ENCODE measurements at regions not wholly inside any gene's neighbourhood (a gene's known extent, or its start where the extent isn't known, plus 50 kb on each side); places are given as distances from the start of the nearest gene placed in this dataset.

DNA sequence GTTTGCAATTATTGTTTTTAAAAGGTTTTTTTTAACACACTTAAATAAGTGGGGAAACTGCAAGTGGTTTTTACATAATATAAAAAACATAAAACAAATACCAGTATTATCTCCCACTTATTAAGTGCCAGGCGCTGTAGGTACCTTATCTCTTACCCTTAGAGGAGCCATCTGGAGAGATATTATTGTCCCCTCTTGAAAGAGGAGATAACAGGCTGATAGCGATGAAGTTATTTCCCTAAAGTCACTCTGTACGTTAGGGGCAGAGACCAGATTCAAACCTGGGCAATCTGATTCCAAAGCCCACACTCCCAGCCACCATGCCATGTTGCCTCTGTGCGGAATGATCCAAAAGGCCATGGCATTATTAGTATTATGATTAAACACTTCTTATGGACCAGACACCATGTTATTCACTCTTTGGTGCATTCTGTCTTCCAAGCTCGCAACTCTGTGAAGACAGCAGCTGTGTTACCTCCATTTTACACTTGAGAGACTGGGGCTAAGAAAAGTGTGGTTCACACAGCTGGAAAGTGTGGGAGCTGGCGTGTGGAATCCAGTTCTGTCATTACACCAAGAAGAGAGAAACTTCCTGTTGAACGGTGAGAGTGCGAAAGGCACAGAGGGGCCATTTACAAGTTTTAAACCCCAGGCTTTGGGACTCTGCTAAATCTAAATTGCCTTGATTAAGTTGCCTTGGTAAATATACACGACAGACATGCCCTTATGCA is 79.9 kb upstream of the MITF start:
- FAIRE-seq (no peak), DNase-seq (ENCODE audit: low read depth, low spot score) (no peak)
- CTCF ChIA-PET, result interaction anchor here (0.8 kb wide), 1 partner anchor 208 kb away, joined by 3 read pairs; no protein-coding TSS in a partner anchor
- Histone ChIP-seq H4K20me1 (replicated peaks; ENCODE audit: control insufficient read depth, extremely low read depth, insufficient read depth, low read length) (no peaks in the 10 kb centered on the region), H3K79me2 (ENCODE audit: control insufficient read depth, insufficient read depth, low read length) (no peaks in the 10 kb centered on the region), H3K4me2 (ENCODE audit: insufficient read depth, low read length) (no peak overlapping the region), H3K9me3 (replicated peaks; ENCODE audit: control insufficient read depth, insufficient read depth, low read length) (no peaks in the 10 kb centered on the region), H3K4me1 (ENCODE audit: control insufficient read depth, extremely low read depth, insufficient read depth, low read length) (peaks cover 9% of the 10 kb centered on the region), H3K9ac (replicated peaks; ENCODE audit: extremely low read depth, insufficient read depth, low read length) (no peak overlapping the region), H3K4me3 (replicated peaks in 1 of 3; ENCODE audit: insufficient read depth in 1 of 3, low read depth in 1 of 3, low read length in 3 of 3) (no peak overlapping the region), H3K27ac (ENCODE audit: insufficient read depth, low read depth, low read length) (no peak overlapping the region), H2AFZ (ENCODE audit: low read depth, low read length) (no peak overlapping the region), H3K9me1 (replicated peaks; ENCODE audit: control insufficient read depth, extremely low read depth, insufficient read depth, low read length) (no peaks in the 10 kb centered on the region), H3K27me3 (ENCODE audit: control insufficient read depth in 2 of 2, insufficient read depth in 2 of 2, low read length in 2 of 2) (no peaks in the 10 kb centered on the region), H3K36me3 (ENCODE audit: control insufficient read depth in 2 of 2, extremely low read depth in 1 of 2, insufficient read depth in 2 of 2, low read length in 2 of 2) (no peaks in the 10 kb centered on the region)
- no peak for TF ChIP-seq MYC (IDR thresholded peaks at IDR 0.05; ENCODE audit: low read depth, low read length)
- TF ChIP-seq POLR2A (IDR thresholded peaks at IDR 0.05; ENCODE audit: low read depth, low read length), result no peak
- TF ChIP-seq, protein P1, sequence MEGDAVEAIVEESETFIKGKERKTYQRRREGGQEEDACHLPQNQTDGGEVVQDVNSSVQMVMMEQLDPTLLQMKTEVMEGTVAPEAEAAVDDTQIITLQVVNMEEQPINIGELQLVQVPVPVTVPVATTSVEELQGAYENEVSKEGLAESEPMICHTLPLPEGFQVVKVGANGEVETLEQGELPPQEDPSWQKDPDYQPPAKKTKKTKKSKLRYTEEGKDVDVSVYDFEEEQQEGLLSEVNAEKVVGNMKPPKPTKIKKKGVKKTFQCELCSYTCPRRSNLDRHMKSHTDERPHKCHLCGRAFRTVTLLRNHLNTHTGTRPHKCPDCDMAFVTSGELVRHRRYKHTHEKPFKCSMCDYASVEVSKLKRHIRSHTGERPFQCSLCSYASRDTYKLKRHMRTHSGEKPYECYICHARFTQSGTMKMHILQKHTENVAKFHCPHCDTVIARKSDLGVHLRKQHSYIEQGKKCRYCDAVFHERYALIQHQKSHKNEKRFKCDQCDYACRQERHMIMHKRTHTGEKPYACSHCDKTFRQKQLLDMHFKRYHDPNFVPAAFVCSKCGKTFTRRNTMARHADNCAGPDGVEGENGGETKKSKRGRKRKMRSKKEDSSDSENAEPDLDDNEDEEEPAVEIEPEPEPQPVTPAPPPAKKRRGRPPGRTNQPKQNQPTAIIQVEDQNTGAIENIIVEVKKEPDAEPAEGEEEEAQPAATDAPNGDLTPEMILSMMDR (IDR thresholded peaks at IDR 0.05; ENCODE audit: extremely low read depth in 1 of 2, insufficient read depth in 1 of 2, low read depth in 1 of 2, low read length in 2 of 2), result no peak
- TF ChIP-seq FOS (IDR thresholded peaks at IDR 0.05; ENCODE audit: borderline replicate concordance, insufficient read depth, low read length), result no peak
- TF ChIP-seq EZH2 (IDR thresholded peaks at IDR 0.05; ENCODE audit: borderline replicate concordance, low read depth, low read length, severe bottlenecking), result no peak
- TF ChIP-seq, protein P2, sequence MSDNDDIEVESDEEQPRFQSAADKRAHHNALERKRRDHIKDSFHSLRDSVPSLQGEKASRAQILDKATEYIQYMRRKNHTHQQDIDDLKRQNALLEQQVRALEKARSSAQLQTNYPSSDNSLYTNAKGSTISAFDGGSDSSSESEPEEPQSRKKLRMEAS (IDR thresholded peaks at IDR 0.05; ENCODE audit: insufficient read depth, insufficient read length), result no peak
- TF ChIP-seq POLR2AphosphoS5 (IDR thresholded peaks at IDR 0.05; ENCODE audit: insufficient read depth, low read depth, low read length), result no peak
- TF ChIP-seq JUN (IDR thresholded peaks at IDR 0.05; ENCODE audit: borderline replicate concordance, insufficient read depth, insufficient read length, low read depth), result no peak
- no peak for TF ChIP-seq GATA2 (IDR thresholded peaks at IDR 0.05; ENCODE audit: insufficient read depth, insufficient read length, low read depth, low read length)
- dilution Hi-C loops (cut with MboI; ENCODE audit: extremely low pct_ligation_motif_present, low sequenced_read_pairs) (no loop called here), intact Hi-C loops (cut with micrococcal nuclease) (no loop called here)
- no TSS peak for BruUV-seq (replicated peaks)
- POLR2A ChIA-PET, result no interaction called here

All from endothelial cell of umbilical vein (primary cell).